H1 (cell line): ENCODE measurements at regions not wholly inside any gene's neighbourhood (a gene's known extent, or its start where the extent isn't known, plus 50 kb on each side); places are given as distances from the start of the nearest gene placed in this dataset.

Experiments used
- CTCF ChIA-PET: fragments of 300-600 bp; sonication (Branson Sonifier 250); formaldehyde crosslinking; loops from one replicate; lab custom pipeline; 2021; ENCODE audit not compliant: partially characterized antibody; lab: Charles Lee
- POLR2A ChIA-PET: fragments of 300-600 bp; sonication (Branson Sonifier 250); formaldehyde crosslinking; loops from one replicate; lab custom pipeline; 2021; ENCODE audit warnings: inconsistent platforms; ENCODE audit not compliant: partially characterized antibody; lab: Charles Lee
- DNase-seq, 2 experiments: peaks; one replicate each; pipeline versions ENCODE4 v3.0.0 to v3.0.0-alpha.2; 2010 to 2022; ENCODE audit warnings: low spot score in 2 of 2, low read depth in 1 of 2, mixed read lengths in 1 of 2
- FAIRE-seq: peaks from 2 replicates; lab custom pipeline; 2011; peaks lifted over from hg19 to GRCh38; lab: Jason Lieb, UNC
- H2AFZ ChIP-seq: 2 replicates; pipeline ENCODE4 v1.8.1; 2012; ENCODE audit warnings: low read length, inconsistent platforms
- H2AK5ac ChIP-seq: 2 replicates; pipeline ENCODE4 v1.6.1; 2013; ENCODE audit warnings: low read depth, low read length
- H2BK120ac ChIP-seq: replicated peaks from 2 replicates; pipeline ENCODE3; 2013; ENCODE audit warnings: low read depth, low read length, inconsistent platforms
- H2BK12ac ChIP-seq: 2 replicates; pipeline ENCODE4 v1.6.1; 2013; ENCODE audit warnings: low read depth, low read length
- H2BK15ac ChIP-seq: 2 replicates; pipeline ENCODE4 v1.6.1; 2013; ENCODE audit warnings: low read length
- H2BK20ac ChIP-seq: 2 replicates; pipeline ENCODE4 v1.6.1; 2013; ENCODE audit warnings: low read length
- H2BK5ac ChIP-seq: 2 replicates; pipeline ENCODE4 v1.6.1; 2013; ENCODE audit warnings: low read depth, low read length
- H3K14ac ChIP-seq: 2 replicates; pipeline ENCODE4 v1.6.1; 2013; ENCODE audit warnings: inconsistent platforms; ENCODE audit not compliant: insufficient read length
- H3K18ac ChIP-seq: 2 replicates; pipeline ENCODE4 v1.6.1; 2013; ENCODE audit warnings: low read length; ENCODE audit errors: extremely low read depth
- H3K23ac ChIP-seq: 2 replicates; pipeline ENCODE4 v1.6.1; 2013; ENCODE audit warnings: inconsistent platforms; ENCODE audit not compliant: insufficient read length
- H3K23me2 ChIP-seq: 2 replicates; pipeline ENCODE4 v1.6.1; 2013; ENCODE audit warnings: low read depth, low read length
- H3K27ac ChIP-seq: 2 replicates; pipeline ENCODE4 v1.6.1; 2011; ENCODE audit warnings: low read depth, low read length, inconsistent platforms
- H3K27me3 ChIP-seq, 4 experiments: replicated peaks in 1 of 4; 1 replicate in 1 of 4; 2 replicates in 3 of 4; pipeline versions ENCODE4 v1.6.1 to v1.8.1; 2011 to 2013; ENCODE audit warnings: low read length in 3 of 4, mild to moderate bottlenecking in 3 of 4, inconsistent platforms in 2 of 4, mixed read lengths in 2 of 4, moderate library complexity in 1 of 4; ENCODE audit not compliant: control insufficient read depth in 3 of 4, insufficient read depth in 3 of 4; ENCODE audit errors: extremely low read depth in 1 of 4
- H3K36me3 ChIP-seq, 4 experiments: 2 replicates each; pipeline versions ENCODE4 v1.6.1 to v1.8.1; 2011 to 2013; ENCODE audit warnings: mild to moderate bottlenecking in 4 of 4, low read length in 3 of 4, moderate library complexity in 2 of 4, control low read depth in 1 of 4, inconsistent platforms in 1 of 4; ENCODE audit not compliant: insufficient read depth in 4 of 4, control insufficient read depth in 2 of 4
- H3K4ac ChIP-seq: replicated peaks from 2 replicates; pipeline ENCODE3; 2013; ENCODE audit warnings: low read length, low read depth, mixed read lengths, inconsistent platforms; ENCODE audit not compliant: insufficient read length
- H3K4me1 ChIP-seq, 4 experiments: replicated peaks in 1 of 4; 1 replicate in 1 of 4; 2 replicates in 3 of 4; pipeline versions ENCODE4 v1.6.1 to v1.8.1; 2011 to 2013; ENCODE audit warnings: low read length in 3 of 4, inconsistent platforms in 2 of 4, mixed read lengths in 1 of 4; ENCODE audit not compliant: insufficient read depth in 4 of 4, control insufficient read depth in 3 of 4
- H3K4me2 ChIP-seq, 2 experiments: 2 replicates each; pipeline versions ENCODE4 v1.6.1 to v1.8.1; 2011 to 2013; ENCODE audit warnings: low read depth in 2 of 2, low read length in 2 of 2, control low read depth in 1 of 2, inconsistent platforms in 1 of 2, mild to moderate bottlenecking in 1 of 2; ENCODE audit not compliant: insufficient read depth in 1 of 2
- H3K4me3 ChIP-seq, 4 experiments: fragments of 200-600, 300-600 bp in 1 of 4; sonication (generic), shearing (Covaris generic), sonication (Bioruptor Twin) in 1 of 4; 2 replicates each; pipeline versions ENCODE4 v1.5.1 to v1.8.1; 2011 to 2016; ENCODE audit warnings: low read length in 4 of 4, low read depth in 3 of 4, control low read depth in 2 of 4, inconsistent platforms in 2 of 4, mild to moderate bottlenecking in 2 of 4, mixed read lengths in 1 of 4, moderate library complexity in 1 of 4; ENCODE audit not compliant: insufficient read depth in 2 of 4; ENCODE audit errors: extremely low read depth in 1 of 4
- H3K56ac ChIP-seq: replicated peaks from 2 replicates; pipeline ENCODE3; 2013; ENCODE audit warnings: low read depth, mild to moderate bottlenecking, mixed read lengths, low read length, inconsistent platforms; ENCODE audit not compliant: insufficient read length
- H3K79me1 ChIP-seq: 2 replicates; pipeline ENCODE4 v1.6.1; 2013; ENCODE audit warnings: low read depth, low read length, control low read depth
- H3K79me2 ChIP-seq, 2 experiments: 2 replicates each; pipeline versions ENCODE4 v1.6.1 to v1.8.1; 2012 to 2013; ENCODE audit warnings: low read length in 2 of 2, mild to moderate bottlenecking in 2 of 2, inconsistent platforms in 1 of 2; ENCODE audit not compliant: insufficient read depth in 2 of 2, control insufficient read depth in 1 of 2
- H3K9ac ChIP-seq, 4 experiments: replicated peaks in 1 of 4; 1 replicate in 1 of 4; 2 replicates in 3 of 4; pipeline versions ENCODE4 v1.6.1 to v1.8.1; 2011 to 2013; ENCODE audit warnings: low read depth in 3 of 4, low read length in 3 of 4, control low read depth in 2 of 4, mild to moderate bottlenecking in 2 of 4, moderate library complexity in 2 of 4, inconsistent platforms in 1 of 4; ENCODE audit errors: extremely low read depth in 1 of 4
- H3K9me3 ChIP-seq, 2 experiments: 2 replicates each; pipeline versions ENCODE4 v1.6.1 to v1.8.1; 2012 to 2013; ENCODE audit warnings: mild to moderate bottlenecking in 2 of 2, moderate library complexity in 2 of 2, control low read depth in 1 of 2, inconsistent platforms in 1 of 2, low read depth in 1 of 2, low read length in 1 of 2, mixed read lengths in 1 of 2; ENCODE audit not compliant: insufficient read depth in 2 of 2
- H4K20me1 ChIP-seq, 2 experiments: replicated peaks in 1 of 2; 2 replicates each; pipeline versions ENCODE3 to v1.8.1; 2011 to 2013; ENCODE audit warnings: inconsistent platforms in 2 of 2, low read length in 2 of 2, mild to moderate bottlenecking in 1 of 2; ENCODE audit not compliant: insufficient read depth in 2 of 2, control insufficient read depth in 1 of 2
- H4K5ac ChIP-seq: 2 replicates; pipeline ENCODE4 v1.6.1; 2013; ENCODE audit warnings: low read length, low read depth, mixed read lengths, inconsistent platforms; ENCODE audit not compliant: insufficient read length
- H4K8ac ChIP-seq: 2 replicates; pipeline ENCODE4 v1.8.0; 2013; ENCODE audit warnings: mild to moderate bottlenecking, moderate library complexity, low read length, inconsistent platforms; ENCODE audit not compliant: insufficient read depth; ENCODE audit errors: extremely low read depth
- H4K91ac ChIP-seq: replicated peaks from 2 replicates; pipeline ENCODE3; 2013; ENCODE audit warnings: low read length, mixed read lengths, inconsistent platforms; ENCODE audit not compliant: insufficient read length
- POLR2A ChIP-seq, 2 experiments: IDR thresholded peaks; 1 replicate in 1 of 2; 2 replicates in 1 of 2; pipeline ENCODE4 v1.6.1; 2011; ENCODE audit warnings: low read depth in 2 of 2, low read length in 2 of 2, mild to moderate bottlenecking in 2 of 2; ENCODE audit errors: control extremely low read depth in 1 of 2
- RAD21 ChIP-seq, 2 experiments: IDR thresholded peaks in 1 of 2; conservative IDR thresholded peaks in 1 of 2; 2 replicates each; pipeline ENCODE4 v1.6.1; 2011; ENCODE audit warnings: low read depth in 2 of 2, low read length in 2 of 2, improper control_type of control experiment in 1 of 2, inconsistent platforms in 1 of 2, mild to moderate bottlenecking in 1 of 2, moderate library complexity in 1 of 2
- TAF1 ChIP-seq: IDR thresholded peaks from 2 replicates; pipeline ENCODE4 v1.6.1; 2011; ENCODE audit warnings: mild to moderate bottlenecking, low read depth, low read length
- TBP ChIP-seq: IDR thresholded peaks from 2 replicates; pipeline ENCODE4 v1.6.1; 2011; ENCODE audit warnings: low read depth, low read length, improper control_type of control experiment
- whole genome bisulfite sequencing, 2 experiments: shearing (Covaris generic) in 1 of 2; methylation state at CpG; one replicate each; pipeline versions ENCODE4 v1.1.6 to v1.1.7; 2013 to 2015; ENCODE audit warnings: low lambda C conversion rate in 2 of 2, mixed read lengths in 2 of 2, inconsistent platforms in 1 of 2, low coverage in 1 of 2, missing lambda C conversion rate in 1 of 2; ENCODE audit not compliant: insufficient replicate concordance in 2 of 2, insufficient coverage in 1 of 2, insufficient read length in 1 of 2; ENCODE audit errors: extremely low coverage in 1 of 2, missing lambda C conversion rate in 1 of 2; 5-methylcytosine and 5-hydroxymethylcytosine counted together

- H2AFZ ChIP-seq, result no peak overlapping the region
- no peaks in the 10 kb centered on the region for H3K27me3 ChIP-seq
- H2BK15ac ChIP-seq, result no peak overlapping the region
- no peaks in the 10 kb centered on the region for H3K79me2 ChIP-seq
- H3K27ac ChIP-seq, result no peak overlapping the region
- ChIA-PET POLR2A (no interaction called here), CTCF (no interaction called here)
- no peak overlapping the region for H4K91ac ChIP-seq
- H2BK20ac ChIP-seq, result no peak overlapping the region
- H3K9me3 ChIP-seq, result no peaks in the 10 kb centered on the region
- H3K18ac ChIP-seq, result no peak overlapping the region
- no peak overlapping the region for H3K23ac ChIP-seq
- no peak for FAIRE-seq
- no peak for DNase-seq
- H3K56ac ChIP-seq, result no peak overlapping the region
- H4K20me1 ChIP-seq, result no peaks in the 10 kb centered on the region
- TF ChIP-seq POLR2A (IDR thresholded peaks at IDR 0.05; ENCODE audit: control extremely low read depth in 1 of 2, low read depth in 2 of 2, low read length in 2 of 2) (no peak), TAF1 (no peak), TBP (no peak), RAD21 (IDR thresholded peaks at IDR 0.05 in 1 of 2, conservative IDR thresholded peaks at IDR 0.05 in 1 of 2; ENCODE audit: low read depth in 2 of 2, low read length in 2 of 2) (no peak)
- no peak overlapping the region for H3K14ac ChIP-seq
- H4K8ac ChIP-seq, result no peak overlapping the region
- H2BK5ac ChIP-seq, result no peak overlapping the region
- no peaks in the 10 kb centered on the region for H3K23me2 ChIP-seq
- H2BK120ac ChIP-seq, result no peak overlapping the region
- no peak overlapping the region for H2BK12ac ChIP-seq
- no peaks in the 10 kb centered on the region for H3K36me3 ChIP-seq
- 88% methylated on average over 3 of the region's 3 CpGs; no CpG with 5 or more reads in 1 of the 2 experiments for WGBS, 2 experiments
- no peak overlapping the region for H3K4me3 ChIP-seq
- no peak overlapping the region for H3K9ac ChIP-seq
- no peak overlapping the region for H3K4ac ChIP-seq
- no peak overlapping the region for H4K5ac ChIP-seq
- no peak overlapping the region for H2AK5ac ChIP-seq
- H3K4me1 ChIP-seq, result no peaks in the 10 kb centered on the region
- H3K4me2 ChIP-seq, result no peak overlapping the region
- no peaks in the 10 kb centered on the region for H3K79me1 ChIP-seq
Observed at GRCh38 chr17:52737071-52737470, 578.6 kb upstream of the CA10 start.
